GM23338 (cell line): ENCODE measurements at regions not wholly inside any gene's neighbourhood (a gene's known extent, or its start where the extent isn't known, plus 50 kb on each side); places are given as distances from the start of the nearest gene placed in this dataset.
"Not testable (repeated sequence)": the region's sequence is repeated elsewhere in the genome, so short reads cannot be mapped to it uniquely, and the experiment has no call there.

Experiments
- ATAC-seq: fragments of 200-7000 bp; cut with Tn5 transposase; 3 replicates; pipeline ENCODE4 v1.9.1; 2020
- DNase-seq: peaks from one replicate; pipeline ENCODE4 v3.0.0-alpha.2; 2015; ENCODE audit warnings: low spot score
- H2AFZ ChIP-seq: fragments of 200-600 bp; sonication (generic); 2 replicates; pipeline ENCODE4 v1.8.0; 2016; ENCODE audit warnings: antibody characterized with exemption, mild to moderate bottlenecking, moderate library complexity
- H3F3A ChIP-seq: fragments of 200-600 bp; sonication (generic); replicated peaks from 2 replicates; pipeline ENCODE4 v1.8.0; 2017; ENCODE audit warnings: antibody characterized with exemption, mixed run types, low read depth
- H3K27ac ChIP-seq: fragments of 200-600 bp; sonication (generic); 2 replicates; pipeline ENCODE4 v1.6.1; 2016; ENCODE audit warnings: low read depth
- H3K27me3 ChIP-seq: fragments of 200-600 bp; sonication (generic); 2 replicates; pipeline ENCODE4 v1.8.0; 2016; ENCODE audit warnings: mild to moderate bottlenecking, mixed run types, moderate library complexity; ENCODE audit not compliant: insufficient read depth
- H3K36me3 ChIP-seq: fragments of 200-600 bp; sonication (generic); 2 replicates; pipeline ENCODE4 v1.8.0; 2016; ENCODE audit warnings: mild to moderate bottlenecking; ENCODE audit not compliant: insufficient read depth
- H3K4me1 ChIP-seq: fragments of 200-600 bp; sonication (generic); 2 replicates; pipeline ENCODE4 v1.8.0; 2016; ENCODE audit warnings: mild to moderate bottlenecking, moderate library complexity; ENCODE audit not compliant: insufficient read depth
- H3K4me2 ChIP-seq: fragments of 200-600 bp; sonication (generic); 2 replicates; pipeline ENCODE4 v1.7.1; 2017; ENCODE audit warnings: mixed run types
- H3K4me3 ChIP-seq: fragments of 200-600 bp; sonication (generic); 2 replicates; pipeline ENCODE4 v1.6.1; 2016; ENCODE audit warnings: mixed run types
- H3K79me2 ChIP-seq: fragments of 200-600 bp; sonication (generic); replicated peaks from 2 replicates; pipeline ENCODE4 v1.8.0; 2017; ENCODE audit warnings: mild to moderate bottlenecking; ENCODE audit not compliant: insufficient read depth
- H3K9me2 ChIP-seq: fragments of 200-600 bp; sonication (generic); 2 replicates; pipeline ENCODE4 v1.8.0; 2017; ENCODE audit not compliant: insufficient read depth
- H4K20me1 ChIP-seq: fragments of 200-600 bp; sonication (generic); replicated peaks from 2 replicates; pipeline ENCODE4 v1.8.0; 2017; ENCODE audit warnings: mild to moderate bottlenecking; ENCODE audit not compliant: insufficient read depth
- H3K27ac Mint-ChIP-seq: 2 replicates; pipeline ENCODE4 v1.8.0; 2020; ENCODE audit warnings: inconsistent platforms, mild to moderate bottlenecking, moderate library complexity, mixed read lengths
- H3K27me3 Mint-ChIP-seq: 3 replicates; pipeline ENCODE4 v1.8.0; 2022; ENCODE audit warnings: low read depth, mild to moderate bottlenecking, moderate library complexity, mixed read lengths, inconsistent platforms; ENCODE audit not compliant: insufficient read depth, poor library complexity
- H3K36me3 Mint-ChIP-seq: 3 replicates; pipeline ENCODE4 v1.8.0; 2021; ENCODE audit warnings: low read depth, mild to moderate bottlenecking, inconsistent platforms, moderate library complexity, mixed read lengths
- H3K4me1 Mint-ChIP-seq: 3 replicates; pipeline ENCODE4 v1.8.0; 2020; ENCODE audit warnings: mild to moderate bottlenecking, inconsistent platforms, mixed read lengths
- H3K4me3 Mint-ChIP-seq: 3 replicates; pipeline ENCODE4 v1.8.0; 2021; ENCODE audit warnings: moderate library complexity, mild to moderate bottlenecking, inconsistent platforms, mixed read lengths
- H3K9me3 Mint-ChIP-seq: 3 replicates; pipeline ENCODE4 v1.8.0; 2020; ENCODE audit warnings: moderate library complexity, mild to moderate bottlenecking, inconsistent platforms, mixed read lengths
- CREB1 ChIP-seq: fragments of 250-450 bp; sonication (Bioruptor Pico); IDR thresholded peaks from 2 replicates; pipeline ENCODE4 v1.5.0; 2020; ENCODE audit warnings: low read depth, mild to moderate bottlenecking, moderate library complexity
- CTCF ChIP-seq, 2 experiments: fragments of 200-600 bp in 1 of 2; sonication (generic) in 1 of 2; conservative IDR thresholded peaks; 2 replicates each; pipeline versions ENCODE4 v1.5.1 to v1.6.1; 2016 to 2017; ENCODE audit warnings: antibody characterized with exemption in 2 of 2, low read depth in 2 of 2, mild to moderate bottlenecking in 2 of 2, moderate library complexity in 1 of 2
- ETS1 ChIP-seq: IDR thresholded peaks from 2 replicates; pipeline ENCODE4 v1.6.1; 2016; ENCODE audit warnings: antibody characterized with exemption
- EZH2 ChIP-seq: fragments of 200-600 bp; sonication (generic); IDR thresholded peaks from one replicate; pipeline ENCODE4 v1.8.0; 2017; ENCODE audit warnings: antibody characterized with exemption, mild to moderate bottlenecking, low read depth; ENCODE audit not compliant: unreplicated experiment
- EZH2phosphoT487 ChIP-seq: fragments of 200-600 bp; sonication (generic); IDR thresholded peaks from one replicate; pipeline ENCODE4 v1.8.1; 2018; ENCODE audit warnings: antibody characterized with exemption; ENCODE audit not compliant: unreplicated experiment
- NANOG ChIP-seq: IDR thresholded peaks from 2 replicates; pipeline ENCODE4 v1.6.1; 2016; ENCODE audit warnings: antibody characterized with exemption, borderline replicate concordance
- ZNF331 ChIP-seq: fragments of 250-450 bp; sonication (Bioruptor Pico); IDR thresholded peaks from 2 replicates; pipeline ENCODE4 v1.5.0; 2020; ENCODE audit warnings: low read depth, mild to moderate bottlenecking, moderate library complexity

- TF ChIP-seq CREB1 (CRISPR knock-in tag): no peak
These were observed 260.1 kb upstream of the SGK1 start (continued) for GRCh38 chr6:134577998-134578397.

GRCh38 chr6:134575221-134575620 is 257.3 kb upstream of the SGK1 start:
- no peak overlapping the region for H3K4me2 ChIP-seq
- H3K27me3 ChIP-seq: no peaks in the 10 kb centered on the region
- Mint-ChIP-seq H3K36me3 (no peaks in the 10 kb centered on the region), H3K9me3 (no peaks in the 10 kb centered on the region), H3K27me3 (no peaks in the 10 kb centered on the region), H3K27ac (no peak overlapping the region), H3K4me3 (no peak overlapping the region), H3K4me1 (no peaks in the 10 kb centered on the region)
- TF ChIP-seq EZH2 (no peak), EZH2phosphoT487 (no peak), ZNF331 (no peak), NANOG (no peak), ETS1 (no peak), CTCF (conservative IDR thresholded peaks at IDR 0.05; ENCODE audit: low read depth in 2 of 2) (no peak)
- H3F3A ChIP-seq: no peaks in the 10 kb centered on the region
- no peaks in the 10 kb centered on the region for H3K79me2 ChIP-seq
- H3K36me3 ChIP-seq: no peaks in the 10 kb centered on the region
- no peaks in the 10 kb centered on the region for H3K4me1 ChIP-seq
- H4K20me1 ChIP-seq: no peaks in the 10 kb centered on the region
- no peak overlapping the region for H3K27ac ChIP-seq
- ATAC-seq: no peak
- no peak for DNase-seq
- no peak overlapping the region for H2AFZ ChIP-seq
- H3K9me2 ChIP-seq: no peaks in the 10 kb centered on the region
- H3K4me3 ChIP-seq: no peak overlapping the region

GRCh38 chr6:134574491-134574890 is 256.6 kb upstream of the SGK1 start:
- TF ChIP-seq CTCF (conservative IDR thresholded peaks at IDR 0.05; ENCODE audit: low read depth in 2 of 2): no peak
- no peaks in the 10 kb centered on the region for H3K4me1 ChIP-seq
- no peak overlapping the region for H2AFZ ChIP-seq
- no peak overlapping the region for H3K4me3 ChIP-seq
- H3K4me2 ChIP-seq: no peak overlapping the region
- H3K9me2 ChIP-seq: no peaks in the 10 kb centered on the region
- ATAC-seq (no peak), DNase-seq (no peak)
- H3F3A ChIP-seq: no peaks in the 10 kb centered on the region
- H3K27me3 ChIP-seq: no peaks in the 10 kb centered on the region
- H3K27ac Mint-ChIP-seq: no peak overlapping the region
- no peaks in the 10 kb centered on the region for H3K36me3 Mint-ChIP-seq
- H3K4me3 Mint-ChIP-seq: no peak overlapping the region
- H3K27ac ChIP-seq: no peak overlapping the region
- no peaks in the 10 kb centered on the region for H3K36me3 ChIP-seq
- no peaks in the 10 kb centered on the region for H4K20me1 ChIP-seq
- H3K4me1 Mint-ChIP-seq: no peaks in the 10 kb centered on the region
- H3K27me3 Mint-ChIP-seq: no peaks in the 10 kb centered on the region
- no peaks in the 10 kb centered on the region for H3K9me3 Mint-ChIP-seq
- H3K79me2 ChIP-seq: no peaks in the 10 kb centered on the region

- not testable (repeated sequence) for H3K4me2 ChIP-seq, H3K9me2 ChIP-seq, H3K36me3 ChIP-seq, H3K9me3 Mint-ChIP-seq, H3K4me3 ChIP-seq, ATAC-seq, H4K20me1 ChIP-seq, H3K4me3 Mint-ChIP-seq, H3K4me1 Mint-ChIP-seq, H2AFZ ChIP-seq, DNase-seq, H3K27me3 ChIP-seq, H3F3A ChIP-seq, H3K27me3 Mint-ChIP-seq, H3K79me2 ChIP-seq, H3K4me1 ChIP-seq, H3K27ac ChIP-seq, H3K36me3 Mint-ChIP-seq, H3K27ac Mint-ChIP-seq
These were observed 252.1 kb upstream of the SGK1 start for GRCh38 chr6:134569996-134570395.
